ENCODE measurements at regions not wholly inside any gene's neighbourhood (a gene's known extent, or its start where the extent isn't known, plus 50 kb on each side); places are given as distances from the start of the nearest gene placed in this dataset.
"Not testable (repeated sequence)": the region's sequence is repeated elsewhere in the genome, so short reads cannot be mapped to it uniquely, and the experiment has no call there.

DNA sequence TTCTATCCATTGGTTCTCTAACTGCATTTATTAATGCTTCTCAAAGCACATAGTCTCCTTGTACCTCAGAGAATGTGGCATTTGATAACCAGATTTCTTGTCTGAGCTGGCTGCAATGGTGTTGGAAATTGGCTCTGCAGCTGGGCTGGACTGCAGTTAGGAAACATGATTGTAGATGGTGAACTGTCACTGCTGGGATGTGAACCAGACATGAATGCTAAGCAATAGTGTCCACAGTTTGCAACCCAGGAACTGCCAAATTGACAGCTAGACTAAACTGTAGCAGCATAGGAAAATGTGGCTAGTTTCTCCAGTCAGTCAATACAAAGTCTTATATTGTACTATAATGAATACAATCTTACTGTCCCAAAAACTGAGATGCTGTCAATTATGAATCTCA lies 656.6 kb upstream of the GOLIM4 start:
- no peak for DNase-seq

DNA sequence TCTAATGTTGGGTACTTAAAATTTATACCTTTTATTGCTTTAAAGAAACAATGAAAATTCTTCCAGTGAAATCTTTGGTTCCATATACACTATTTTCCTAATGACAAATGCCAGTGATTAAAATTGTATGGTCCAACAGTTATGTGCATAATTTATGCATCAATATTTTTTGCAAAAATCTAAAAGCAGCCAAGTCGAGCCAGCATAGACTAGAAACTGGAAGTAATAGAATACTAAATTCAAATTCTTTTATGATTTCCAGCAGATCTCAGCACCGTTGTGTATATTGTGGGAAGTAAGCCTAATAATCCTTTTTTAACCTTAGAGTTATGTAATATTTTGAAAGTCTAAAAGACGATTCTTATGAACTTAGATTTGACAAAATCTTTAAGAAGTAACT lies 652.0 kb upstream of the GOLIM4 start:
- DNase-seq = no peak

DNA sequence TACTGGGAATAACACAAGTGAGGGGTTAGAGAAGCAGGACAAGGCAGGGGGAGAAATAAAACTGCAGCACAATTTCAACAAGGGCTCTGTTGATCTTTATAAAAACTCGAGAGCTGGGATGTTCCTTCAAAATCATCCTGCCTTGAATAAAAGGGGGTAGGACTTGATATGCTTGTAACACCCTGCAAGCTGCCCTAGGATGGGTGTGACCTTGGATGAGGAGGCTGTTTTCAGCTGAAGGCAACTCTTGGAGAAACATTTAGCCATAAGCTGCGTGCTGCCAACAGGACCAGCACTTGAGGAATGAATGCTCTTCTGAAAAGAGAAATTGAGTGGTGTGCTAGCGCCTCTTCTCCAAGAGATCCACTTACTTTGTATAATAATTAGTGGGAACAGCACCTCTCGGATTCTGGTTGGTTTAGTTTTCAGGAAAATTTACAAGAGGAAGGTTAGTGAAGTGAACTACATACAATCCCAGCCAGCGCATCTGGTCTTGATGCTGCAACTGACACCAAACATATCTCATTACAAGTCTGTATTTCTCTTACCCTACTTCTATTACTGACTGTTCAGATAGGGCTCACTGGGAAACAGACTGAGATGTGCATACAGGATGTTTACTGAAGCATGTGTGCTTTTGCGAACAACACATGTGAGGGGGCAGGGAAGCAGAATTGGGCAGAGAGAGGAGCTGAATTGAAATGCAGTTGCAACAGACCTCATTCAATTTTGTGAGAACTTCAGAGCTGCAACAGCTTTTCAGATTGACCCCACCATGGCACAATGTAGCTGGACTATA lies 643.0 kb upstream of the GOLIM4 start:
- no peak for DNase-seq

DNA sequence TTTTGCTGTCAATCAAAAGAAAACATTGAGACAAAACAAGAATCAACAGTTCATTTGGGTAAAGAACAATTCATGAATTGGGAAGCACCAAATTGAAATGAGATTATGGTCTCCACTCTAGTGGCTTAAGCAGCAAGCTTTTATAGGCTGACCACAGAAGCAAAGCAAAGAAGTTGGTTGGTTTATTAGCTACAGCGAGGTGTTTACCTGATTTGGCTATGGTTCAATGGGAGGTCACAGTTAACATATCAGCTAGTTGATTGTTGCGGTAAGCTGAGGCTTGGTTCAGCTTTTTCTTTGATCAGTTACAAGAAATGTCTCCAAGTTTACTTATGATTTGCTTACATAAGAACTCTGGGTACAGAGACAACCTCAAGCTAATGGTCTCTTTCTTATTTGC lies 640.5 kb upstream of the GOLIM4 start:
- DNase-seq = no peak

DNA sequence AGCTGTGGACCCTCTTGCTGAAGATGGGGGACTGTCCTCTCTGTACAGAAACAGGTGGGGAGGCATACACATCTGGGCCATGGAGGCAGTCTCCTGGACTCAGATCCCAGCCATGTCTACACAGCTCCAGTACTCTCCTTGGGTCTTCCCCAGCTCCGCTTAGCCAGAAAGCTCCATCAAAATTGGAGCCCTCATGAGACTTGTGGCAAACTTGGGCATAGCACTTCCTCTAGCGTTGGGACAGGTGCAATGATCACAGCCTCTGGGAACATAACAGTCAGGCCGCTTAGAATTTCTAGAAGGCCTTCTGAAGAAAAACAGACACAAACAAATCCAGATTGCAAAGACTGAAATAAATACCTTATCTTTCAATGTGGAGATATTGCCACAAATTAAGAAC lies 634.3 kb upstream of the GOLIM4 start:
- DNase-seq = no peak

DNA sequence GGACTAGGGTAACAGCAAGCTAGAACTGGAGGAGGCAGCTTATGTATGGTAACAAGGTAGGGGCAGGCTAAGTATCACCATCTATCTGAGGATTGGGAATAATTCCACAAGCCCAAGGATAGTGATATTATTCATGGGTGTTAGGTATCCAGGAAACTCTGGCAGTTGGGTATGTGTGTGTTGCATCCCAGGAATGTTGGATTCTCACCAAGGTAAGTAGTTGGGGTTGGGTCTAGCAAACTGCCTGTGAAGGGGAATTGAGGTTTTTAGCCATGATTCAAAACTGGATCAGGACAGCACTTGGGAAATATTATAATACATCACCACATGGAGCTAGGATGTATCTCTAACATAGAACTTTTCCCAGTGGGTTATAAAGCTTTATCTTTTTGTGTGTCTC lies 626.4 kb upstream of the GOLIM4 start:
- no peak for DNase-seq

DNA sequence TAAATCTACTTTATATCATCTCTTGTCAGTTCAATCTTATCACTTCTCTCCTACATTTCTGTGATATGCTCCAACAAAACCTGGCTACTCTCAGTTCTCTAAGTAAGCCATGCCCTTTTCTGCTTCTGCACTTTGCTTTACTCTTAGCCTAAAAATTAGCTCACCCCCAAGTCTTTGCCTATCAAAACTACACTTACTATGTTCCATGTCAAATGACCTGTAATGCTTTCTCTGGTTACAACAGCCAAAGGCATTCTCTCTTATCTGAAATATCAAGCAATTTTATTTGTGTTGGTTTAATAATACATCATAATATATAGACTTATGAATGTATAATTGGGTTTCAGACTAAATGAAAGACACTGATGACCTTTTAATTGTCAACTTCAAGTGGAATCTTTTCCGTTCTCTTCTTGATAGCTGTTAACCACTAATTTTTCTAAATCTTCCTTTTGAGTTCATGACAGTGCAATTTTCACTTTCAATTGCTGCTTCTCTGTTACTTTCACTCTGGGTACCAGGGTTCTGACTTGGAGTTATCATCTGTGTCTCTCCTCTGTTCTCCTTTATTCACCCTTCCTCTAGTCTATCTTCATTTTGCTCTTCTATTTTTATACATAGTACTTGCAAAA lies 619.0 kb upstream of the GOLIM4 start:
- no peak for DNase-seq

DNA sequence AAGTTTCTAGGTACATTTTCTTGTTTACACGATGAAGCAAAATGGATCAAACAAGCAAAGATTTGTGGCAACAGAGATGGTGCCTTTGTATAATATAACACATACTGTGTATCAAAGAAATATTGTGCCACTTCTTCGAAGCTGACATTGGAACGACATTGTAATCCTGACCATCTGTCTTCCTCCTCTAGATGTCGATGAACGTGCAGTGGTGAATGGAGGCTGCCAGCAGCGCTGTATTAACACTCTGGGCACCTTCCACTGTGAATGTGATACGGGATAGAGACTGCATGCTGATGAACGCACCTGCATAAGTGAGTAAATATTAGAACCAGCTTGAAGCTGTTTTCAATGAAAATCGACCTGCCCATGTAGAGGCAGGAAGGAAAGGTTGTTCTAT lies 613.3 kb upstream of the GOLIM4 start:
- DNase-seq = no peak

DNA sequence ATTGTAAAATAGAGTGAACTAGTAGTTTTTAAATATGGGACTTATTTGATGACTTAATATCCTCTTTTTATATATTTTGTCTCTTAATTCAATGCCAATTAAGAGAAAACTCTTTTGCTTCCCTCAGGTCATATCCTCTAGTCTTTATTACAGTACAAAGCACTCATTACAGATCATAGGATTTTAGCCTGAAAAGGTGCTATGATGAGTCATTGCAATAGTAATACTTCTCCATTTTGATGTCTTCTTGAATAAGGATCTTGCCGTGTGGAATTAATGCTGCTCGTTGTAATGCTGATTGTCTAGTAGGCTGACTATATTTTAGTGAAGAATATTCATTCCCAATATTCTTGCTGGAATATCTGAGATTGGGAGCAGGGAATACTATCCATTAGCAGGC lies 612.2 kb upstream of the GOLIM4 start:
- no peak for DNase-seq

DNA sequence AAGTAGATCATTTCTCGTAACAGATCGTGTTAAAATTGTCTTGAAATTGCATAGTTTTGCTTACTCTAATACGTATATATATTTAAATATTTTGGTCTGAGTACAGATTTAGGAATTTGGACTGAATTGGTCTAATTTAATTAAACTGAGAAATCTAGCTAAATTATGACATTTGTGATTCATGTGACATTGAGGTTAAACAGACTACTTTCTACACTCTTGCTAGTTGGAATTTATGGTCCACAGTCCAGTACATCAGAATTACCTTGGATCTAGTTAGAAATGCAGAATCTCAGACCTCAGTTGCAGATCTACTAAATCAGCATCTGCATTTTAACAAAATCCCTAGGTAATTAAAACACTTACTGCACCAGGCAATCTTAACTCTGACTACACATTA lies 609.7 kb upstream of the GOLIM4 start:
- DNase-seq = no peak

DNA sequence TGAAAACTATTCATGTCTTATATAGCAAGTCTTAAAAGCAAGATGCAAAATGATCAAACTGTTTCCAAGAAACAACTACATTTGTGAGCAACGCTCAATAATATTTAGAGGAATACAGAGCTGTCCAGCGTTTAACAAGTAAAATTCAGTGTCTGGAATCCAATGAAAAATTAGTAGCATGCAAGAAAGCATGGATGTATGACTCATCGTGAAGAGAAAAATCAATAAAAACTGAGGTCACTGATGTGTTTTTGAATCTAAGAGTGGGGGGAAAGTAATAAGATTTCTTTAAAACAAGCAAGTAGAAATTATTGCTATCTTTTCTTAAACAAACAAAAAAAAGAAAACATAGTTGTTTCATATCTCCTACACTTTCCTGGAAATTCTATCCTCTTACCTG lies 600.3 kb upstream of the GOLIM4 start:
- DNase-seq = no peak

DNA sequence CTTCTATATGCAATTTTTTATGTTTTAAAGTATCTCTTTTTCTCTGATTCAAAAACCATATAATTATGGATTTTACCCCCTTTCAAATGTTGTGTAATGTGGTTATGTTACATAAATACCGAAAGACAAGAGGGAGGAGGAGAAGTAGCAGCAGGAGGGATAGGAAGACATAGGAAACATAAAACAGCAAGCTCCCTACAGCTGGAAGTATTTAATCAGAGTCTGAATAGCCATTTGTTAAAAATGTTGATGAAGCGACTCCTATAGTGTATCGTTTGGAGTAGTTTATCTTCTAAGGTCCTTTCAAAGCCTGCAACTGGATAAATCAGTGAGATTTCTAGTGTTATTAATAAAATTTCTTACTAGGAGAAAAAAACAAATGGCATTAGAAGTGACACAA lies 598.1 kb upstream of the GOLIM4 start:
- no peak for DNase-seq

DNA sequence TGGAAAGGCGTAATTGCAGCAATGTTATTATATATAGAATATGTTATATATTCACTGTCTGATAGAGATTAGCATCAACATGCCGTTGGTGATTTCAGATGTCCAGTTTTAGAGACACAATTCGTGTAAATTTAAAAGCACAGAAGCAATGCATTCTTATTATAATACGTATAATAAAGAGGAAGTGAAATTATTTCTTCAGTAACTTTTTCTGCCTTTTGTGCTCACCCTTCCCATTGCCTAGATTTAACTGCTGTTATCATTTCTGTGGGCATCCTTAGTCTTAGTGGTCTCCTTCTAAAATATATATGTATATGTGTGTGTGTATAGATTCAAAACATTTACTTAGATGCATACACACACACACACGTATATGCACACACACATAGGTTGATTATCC lies 592.5 kb upstream of the GOLIM4 start:
- no peak for DNase-seq

DNA sequence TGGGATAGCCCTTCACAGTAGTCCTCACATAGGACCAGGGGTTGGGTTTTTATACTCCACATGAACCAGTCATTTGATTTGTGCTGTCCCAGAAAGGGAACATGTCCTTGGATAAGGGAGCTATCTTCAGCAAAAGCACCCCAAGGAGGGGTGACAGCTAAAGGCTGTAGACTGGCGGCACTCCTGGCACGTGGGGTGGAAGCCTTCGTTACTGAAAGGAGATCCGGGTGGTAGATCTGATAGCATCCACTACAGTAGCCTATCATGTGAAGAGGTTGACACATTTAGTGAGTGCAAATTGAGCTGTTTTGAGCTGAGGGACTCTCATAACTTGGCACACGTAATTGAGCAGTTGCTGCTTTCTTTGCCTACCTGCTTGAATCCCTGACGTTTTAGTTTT lies 588.8 kb upstream of the GOLIM4 start:
- no peak for DNase-seq

DNA sequence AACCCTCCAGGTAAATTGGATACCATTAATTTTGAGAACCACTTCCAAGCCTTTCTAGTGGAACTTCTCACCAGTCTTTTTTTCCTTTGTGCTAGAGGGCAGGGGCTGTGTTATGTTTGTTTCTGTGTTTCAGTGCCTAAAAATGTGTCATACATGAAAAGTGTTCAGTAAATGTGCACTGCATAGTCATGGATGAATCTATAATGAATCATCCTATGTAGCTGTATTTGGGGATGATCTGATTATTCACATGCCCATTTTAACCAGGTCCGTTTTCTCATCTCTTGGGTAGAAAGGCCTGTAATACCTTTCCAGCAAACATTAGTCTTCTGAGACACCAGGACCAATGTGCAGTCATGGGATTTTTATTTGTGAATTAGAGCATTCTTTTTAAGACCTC lies 583.0 kb upstream of the GOLIM4 start:
- DNase-seq = no peak

DNA sequence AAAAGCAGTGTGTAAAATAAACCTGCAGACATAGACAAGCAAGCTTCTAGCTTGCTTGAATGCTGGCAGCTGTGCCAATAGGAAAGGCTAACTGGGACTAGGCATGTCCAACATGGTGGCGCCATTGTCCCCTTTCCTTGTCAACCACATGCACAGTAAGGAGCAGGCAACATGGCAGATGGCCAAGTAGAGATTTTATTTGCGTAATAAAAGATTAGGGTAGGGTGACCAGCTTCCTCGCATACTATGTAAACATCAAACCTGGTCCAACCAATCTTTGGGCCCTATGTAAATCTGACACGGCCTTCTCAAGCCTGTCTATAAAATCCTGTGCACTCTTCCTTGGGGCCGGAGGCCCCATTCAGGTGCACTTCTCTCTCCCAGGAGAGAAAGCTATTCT lies 575.4 kb upstream of the GOLIM4 start:
- DNase-seq = no peak

DNA sequence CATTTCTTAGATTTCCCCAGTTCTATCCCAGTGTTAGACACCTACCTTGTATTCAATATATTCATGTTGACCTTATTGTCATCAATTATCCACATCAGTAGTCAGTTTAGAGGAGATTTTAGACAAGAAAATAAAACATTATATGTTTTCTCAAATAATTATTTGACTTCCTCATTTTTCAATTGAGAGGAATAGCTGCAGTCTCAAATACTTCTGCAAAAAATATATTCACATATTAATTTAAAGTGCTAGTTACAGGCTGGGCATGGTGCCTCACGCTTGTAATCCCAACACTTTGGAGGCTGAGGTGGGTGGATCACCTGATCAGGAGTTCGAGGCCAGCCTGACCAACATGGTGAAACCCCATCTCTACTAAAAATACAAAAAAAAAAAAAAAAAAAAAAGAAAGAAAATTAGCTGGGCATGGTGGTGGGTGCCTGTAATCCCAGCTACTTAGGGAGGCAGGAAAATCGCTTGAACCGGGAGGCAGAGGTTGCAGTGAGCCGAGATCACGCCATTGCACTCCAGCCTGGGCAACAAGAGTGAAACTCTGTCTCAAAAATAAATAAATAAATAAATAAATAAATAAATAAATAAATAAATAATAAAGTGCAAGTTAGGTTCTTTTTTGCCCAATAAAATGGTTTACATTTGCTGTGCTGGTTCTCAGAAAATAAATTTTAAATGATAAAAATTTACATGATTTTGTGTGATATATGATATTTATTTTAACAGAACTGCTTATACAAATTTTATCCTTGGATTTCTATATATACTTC lies 565.3 kb upstream of the GOLIM4 start:
- not testable (repeated sequence) for DNase-seq

DNA sequence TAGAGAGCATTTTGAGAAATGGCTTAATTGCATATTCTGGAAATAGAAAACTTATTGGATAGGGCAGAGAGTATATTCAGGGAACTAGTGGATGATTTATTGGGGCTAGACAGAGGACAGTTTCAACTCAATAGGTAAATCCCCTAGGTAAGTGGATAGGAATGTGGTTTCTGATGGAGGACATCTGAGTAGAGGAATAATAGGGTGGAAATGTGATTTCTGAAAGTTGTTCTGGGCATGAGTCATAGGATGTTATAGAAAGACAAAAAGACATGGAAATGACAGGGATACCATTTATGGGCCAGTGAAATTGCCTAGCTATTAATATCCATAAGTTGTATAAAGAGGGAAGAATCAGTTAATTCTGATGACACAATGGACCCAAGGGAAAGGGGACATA lies 563.3 kb upstream of the GOLIM4 start:
- no peak for DNase-seq

DNA sequence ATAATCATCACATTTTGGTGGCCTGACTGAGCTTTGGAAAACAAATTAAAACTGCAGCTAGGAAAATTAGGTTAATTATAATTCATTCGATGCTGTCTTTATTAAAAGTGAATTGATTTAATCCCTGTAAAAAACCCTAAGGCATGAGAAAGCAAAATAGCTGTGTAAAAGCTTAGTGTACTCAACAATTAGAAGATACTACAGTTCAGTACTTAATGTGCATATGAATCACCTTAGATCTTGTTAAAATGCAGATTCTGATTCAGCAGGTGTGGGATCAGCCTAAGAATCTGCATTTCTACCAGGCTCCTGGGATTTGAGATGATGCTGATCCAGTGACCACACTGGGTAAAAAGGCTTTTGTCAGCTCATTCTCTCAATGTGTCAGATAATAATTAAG lies 559.9 kb upstream of the GOLIM4 start:
- no peak for DNase-seq

DNA sequence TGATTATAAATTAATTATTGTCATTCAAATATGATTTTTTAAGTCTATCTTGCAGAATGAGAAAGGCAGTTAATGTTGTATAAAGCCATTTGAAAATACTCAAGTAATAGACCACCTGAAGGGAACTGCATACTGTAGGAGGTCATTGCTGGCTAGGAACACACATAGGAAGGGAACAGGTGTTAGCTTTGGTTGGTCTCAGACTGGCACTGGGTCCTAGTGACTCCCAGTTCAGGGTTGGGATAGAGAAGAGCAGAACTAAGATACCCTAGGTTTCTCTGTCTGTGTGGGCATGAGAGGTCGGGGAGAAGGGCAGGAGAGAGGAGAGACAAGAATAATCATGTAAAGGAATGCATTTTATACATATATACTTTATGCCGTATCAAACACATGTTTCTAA lies 559.0 kb upstream of the GOLIM4 start:
- DNase-seq = no peak

DNA sequence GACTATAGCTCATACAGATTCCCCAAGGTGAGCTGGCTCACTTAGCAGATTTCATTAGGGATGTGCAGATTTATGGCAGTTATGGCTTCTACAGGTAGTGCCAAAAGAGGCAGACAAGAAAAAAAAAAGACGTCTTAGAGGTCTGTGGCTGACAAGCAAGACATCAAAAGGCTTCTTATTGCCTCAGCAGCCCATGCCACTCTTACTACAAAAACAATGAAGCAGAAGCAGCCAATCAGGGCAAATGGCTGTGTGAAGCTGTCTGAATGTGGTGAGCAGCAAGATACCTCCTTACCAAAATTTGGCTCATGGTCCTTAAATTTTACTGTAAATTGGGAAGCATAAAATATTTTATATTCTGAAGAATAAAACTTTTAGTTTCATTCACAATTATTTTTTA lies 557.5 kb upstream of the GOLIM4 start:
- no peak for DNase-seq

DNA sequence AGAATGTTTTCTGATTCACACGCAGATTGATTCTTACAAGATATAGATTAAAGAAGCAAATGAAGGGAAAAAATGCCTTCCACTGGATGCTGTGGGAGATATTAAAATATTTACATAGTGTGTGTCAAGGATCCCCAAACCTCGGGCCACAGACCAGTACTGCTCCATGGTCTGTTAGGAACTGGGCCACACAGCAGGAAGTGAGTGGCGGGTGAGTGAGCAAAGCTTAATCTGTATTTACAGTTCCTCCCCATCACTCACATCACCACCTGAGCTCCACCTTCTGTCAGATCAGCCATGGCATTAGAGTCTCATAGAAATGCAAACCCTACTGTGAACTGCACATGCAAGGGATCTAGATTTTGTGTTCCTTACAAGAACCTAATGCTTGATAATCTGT lies 552.6 kb upstream of the GOLIM4 start:
- DNase-seq = no peak

DNA sequence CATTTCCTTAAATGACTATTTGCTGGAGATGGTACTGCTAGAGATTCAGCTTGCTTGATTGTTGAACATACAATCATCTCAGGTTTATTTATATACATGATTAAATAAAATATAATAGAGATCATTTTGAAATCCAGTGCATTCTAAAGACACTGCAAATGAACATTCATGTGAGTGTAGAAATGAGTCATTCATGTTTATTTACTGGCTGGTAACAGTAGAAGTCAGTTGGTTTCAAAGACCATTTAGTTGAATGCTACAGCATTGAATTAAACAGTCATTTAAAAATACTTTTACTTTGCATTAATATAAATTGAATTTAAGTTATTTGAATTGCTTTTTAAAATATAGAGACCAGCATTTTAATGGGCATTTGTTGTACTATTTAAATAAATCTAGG lies 551.9 kb upstream of the GOLIM4 start:
- DNase-seq = no peak

DNA sequence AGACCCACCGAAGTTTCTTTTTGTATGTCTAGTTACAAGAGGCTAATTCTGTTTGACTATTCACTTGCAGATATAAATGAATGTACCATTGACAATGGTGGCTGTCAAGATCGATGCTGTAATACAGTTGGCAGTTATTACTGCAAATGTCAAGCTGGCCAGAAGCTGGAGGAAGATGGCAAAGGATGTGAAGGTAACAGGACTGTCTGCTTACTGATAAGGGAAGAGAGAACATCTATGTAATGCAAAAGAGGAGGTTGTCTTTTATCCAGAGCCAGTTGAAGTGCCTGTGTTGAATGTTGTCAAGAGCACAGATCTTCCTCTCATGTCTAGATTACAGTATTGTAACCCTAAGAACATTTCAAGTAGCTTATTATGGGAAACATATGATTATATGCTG lies 549.5 kb upstream of the GOLIM4 start:
- no peak for DNase-seq
